ENCODE measurements at regions not wholly inside any gene's neighbourhood (a gene's known extent, or its start where the extent isn't known, plus 50 kb on each side); places are given as distances from the start of the nearest gene placed in this dataset.

- no peak for DNase-seq
Measured at GRCh38 chr2:241943209-241943850, 73.8 kb downstream of the RTP5 start.

GRCh38 chr2:241943961-241944575 lies 74.5 kb downstream of the RTP5 start:
- no peak for DNase-seq

GRCh38 chr2:241944821-241945220 lies 75.3 kb downstream of the RTP5 start:
- DNase-seq, result no peak

DNA sequence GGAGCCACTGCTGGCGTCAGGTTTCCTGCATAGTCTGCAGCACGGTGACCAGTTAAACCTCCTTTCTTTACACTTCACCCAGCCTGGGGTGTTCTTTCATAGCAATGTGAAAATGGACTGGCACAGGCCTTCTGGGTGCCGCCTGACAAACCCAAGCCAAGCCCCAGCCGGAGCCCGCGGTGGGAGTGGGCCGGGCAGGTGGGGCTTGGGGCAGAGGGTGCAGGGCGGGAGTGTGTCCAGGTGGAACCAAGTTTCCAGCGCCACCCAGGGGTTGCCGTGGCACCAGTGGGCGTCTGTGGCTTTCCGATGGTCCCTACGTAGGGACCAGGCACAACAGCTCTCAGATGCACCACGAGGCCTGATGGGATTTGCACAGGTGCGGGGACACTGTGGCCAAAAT lies 75.8 kb downstream of the RTP5 start:
- DNase-seq, result no peak

- DNase-seq, result no peak
Measured at GRCh38 chr2:241945803-241946202, 76.3 kb downstream of the RTP5 start.

GRCh38 chr2:241946306-241947003 lies 76.9 kb downstream of the RTP5 start:
- DNase-seq, result no peak

DNA sequence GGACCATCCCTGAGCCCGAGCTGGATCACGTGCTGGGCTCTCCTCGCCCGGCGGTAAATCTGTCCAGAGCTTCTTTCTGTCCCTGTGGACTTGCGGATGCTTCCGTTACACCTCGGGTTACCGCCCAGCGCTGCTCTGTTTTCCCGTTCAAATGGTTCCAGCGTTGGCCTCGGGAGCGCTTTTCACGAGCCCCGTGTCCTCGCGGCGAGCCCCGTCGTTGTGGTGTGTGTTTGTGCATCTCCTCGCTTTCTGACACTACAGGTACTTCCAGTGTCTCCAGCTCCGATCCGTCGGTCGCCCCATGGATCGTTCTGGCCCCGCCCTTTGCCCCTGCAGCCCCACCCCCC lies 77.4 kb downstream of the RTP5 start:
- DNase-seq, result no peak

DNA sequence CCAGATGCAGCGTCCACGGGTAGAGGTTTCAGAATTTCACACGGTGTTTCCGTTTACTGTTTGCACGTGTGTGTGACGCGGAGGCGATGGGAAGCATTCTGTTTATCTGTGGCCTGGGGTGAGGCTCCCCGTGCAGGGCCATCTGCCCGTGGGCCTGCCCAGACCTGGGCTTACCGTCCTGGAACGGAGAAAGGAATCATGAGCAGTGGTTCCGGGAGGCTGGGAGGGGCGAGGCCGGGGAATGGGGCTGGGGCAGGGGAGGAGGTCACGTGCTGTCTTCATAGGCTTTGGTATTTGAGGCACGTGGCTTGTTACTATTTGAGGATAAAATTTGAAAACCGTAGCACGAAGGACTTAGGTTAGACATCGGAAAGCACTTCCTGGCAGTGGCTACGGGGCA lies 77.9 kb downstream of the RTP5 start:
- DNase-seq, result no peak

DNA sequence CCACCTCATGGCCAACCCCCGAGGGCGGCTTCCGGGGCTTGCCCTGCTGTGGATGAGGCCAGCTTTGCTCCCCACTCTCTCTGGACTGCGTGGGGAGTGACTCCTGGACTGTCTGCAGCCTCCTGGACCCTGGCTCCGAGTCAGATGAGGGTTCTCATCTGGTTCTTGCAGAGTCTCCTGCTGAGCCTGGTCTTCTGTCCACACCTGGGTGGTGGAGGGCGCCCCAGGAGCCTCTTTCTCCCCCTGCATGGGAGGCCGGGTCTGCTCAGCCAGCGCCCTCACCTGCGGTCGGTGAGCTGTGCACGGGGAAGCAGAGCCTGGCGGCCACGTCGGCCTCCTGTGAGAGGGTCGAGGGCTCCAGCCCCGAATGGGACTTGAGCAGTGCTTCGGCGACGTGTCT lies 78.3 kb downstream of the RTP5 start:
- DNase-seq, result no peak

DNA sequence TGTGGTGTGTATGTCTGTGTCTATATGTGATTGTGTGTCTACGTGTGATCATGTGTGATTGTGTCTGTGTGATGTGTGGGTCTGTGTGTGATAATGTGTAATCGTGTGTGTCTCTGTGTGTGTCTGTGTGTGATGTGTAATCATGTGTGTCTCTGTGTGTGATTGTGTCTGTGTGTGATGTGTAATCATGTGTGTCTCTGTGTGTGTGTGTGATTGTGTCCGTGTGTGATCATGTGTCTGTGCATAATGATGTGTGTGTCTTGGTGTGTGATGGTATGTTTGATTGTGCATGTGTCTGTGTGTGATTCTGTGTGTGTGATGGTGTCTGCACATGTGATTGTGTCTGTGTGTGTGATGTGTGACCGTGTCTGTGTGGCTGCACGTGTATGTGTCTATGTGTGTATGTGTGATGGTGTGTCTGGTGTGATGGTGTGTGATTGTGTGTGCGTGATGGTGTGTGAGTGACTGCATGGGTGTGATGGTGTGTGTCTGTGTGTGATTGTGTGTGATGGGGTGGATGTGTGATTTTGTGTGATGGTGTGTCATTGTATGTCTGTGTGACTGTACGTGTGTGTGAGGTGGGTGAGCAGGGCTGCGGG lies 78.9 kb downstream of the RTP5 start:
- no peak for DNase-seq

- no peak for DNase-seq
Measured at GRCh38 chr2:241948901-241949735, 79.6 kb downstream of the RTP5 start.

- no peak for DNase-seq
Measured at GRCh38 chr2:241949736-241950412, 80.3 kb downstream of the RTP5 start.

DNA sequence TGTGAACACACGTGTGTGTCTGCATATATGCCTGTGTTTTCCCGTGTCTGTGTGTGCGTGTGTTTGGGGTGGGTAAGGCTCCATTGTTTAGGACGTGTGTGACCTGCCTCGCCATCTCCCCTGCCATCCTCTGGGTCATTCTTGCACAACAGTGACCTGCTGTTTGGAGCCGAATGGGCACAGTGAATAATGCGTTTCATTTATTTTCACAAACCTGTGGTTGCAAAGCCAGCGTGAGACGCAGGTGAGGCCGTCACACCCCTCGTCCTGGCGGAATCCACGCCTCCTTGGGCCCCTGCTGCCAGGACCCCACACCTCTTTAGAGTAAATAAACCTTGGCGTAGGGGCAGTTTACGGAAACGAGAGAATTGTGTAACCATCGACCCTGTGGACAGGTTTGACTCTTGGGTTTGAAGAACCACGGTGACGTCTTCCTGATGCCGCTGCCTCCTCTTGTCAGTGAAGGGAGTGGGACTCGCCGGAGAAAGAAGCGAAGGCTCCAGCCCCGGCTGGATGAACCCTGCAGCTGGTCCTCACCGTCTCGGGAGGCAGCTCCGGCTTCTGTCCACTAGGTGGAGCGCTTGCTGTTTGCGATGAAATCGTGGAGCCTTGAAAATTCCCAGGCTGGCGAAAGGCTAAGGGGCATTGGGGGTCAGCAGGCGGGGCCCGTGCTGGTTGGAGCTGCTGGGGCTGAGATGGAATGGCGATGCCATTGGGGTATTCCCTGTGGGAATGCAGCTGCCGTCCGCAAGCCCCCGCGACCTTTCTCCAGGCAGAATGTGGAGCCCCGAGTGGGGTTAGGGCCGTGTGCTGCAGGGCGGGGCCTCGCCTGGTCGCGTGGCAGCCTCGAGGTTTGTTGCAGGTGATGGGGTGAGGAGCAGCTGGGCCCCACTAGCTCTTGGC lies 81.1 kb downstream of the RTP5 start:
- peak; percentile 69 for DNase-seq

- no peak for DNase-seq
Measured at GRCh38 chr2:241951316-241951700, 81.8 kb downstream of the RTP5 start.

GRCh38 chr2:241951920-241952319 lies 82.4 kb downstream of the RTP5 start:
- DNase-seq, result no peak

GRCh38 chr2:241952816-241953215 lies 83.3 kb downstream of the RTP5 start:
- no peak for DNase-seq

- no peak for DNase-seq
Measured at GRCh38 chr2:241953324-241953928, 83.9 kb downstream of the RTP5 start.

DNA sequence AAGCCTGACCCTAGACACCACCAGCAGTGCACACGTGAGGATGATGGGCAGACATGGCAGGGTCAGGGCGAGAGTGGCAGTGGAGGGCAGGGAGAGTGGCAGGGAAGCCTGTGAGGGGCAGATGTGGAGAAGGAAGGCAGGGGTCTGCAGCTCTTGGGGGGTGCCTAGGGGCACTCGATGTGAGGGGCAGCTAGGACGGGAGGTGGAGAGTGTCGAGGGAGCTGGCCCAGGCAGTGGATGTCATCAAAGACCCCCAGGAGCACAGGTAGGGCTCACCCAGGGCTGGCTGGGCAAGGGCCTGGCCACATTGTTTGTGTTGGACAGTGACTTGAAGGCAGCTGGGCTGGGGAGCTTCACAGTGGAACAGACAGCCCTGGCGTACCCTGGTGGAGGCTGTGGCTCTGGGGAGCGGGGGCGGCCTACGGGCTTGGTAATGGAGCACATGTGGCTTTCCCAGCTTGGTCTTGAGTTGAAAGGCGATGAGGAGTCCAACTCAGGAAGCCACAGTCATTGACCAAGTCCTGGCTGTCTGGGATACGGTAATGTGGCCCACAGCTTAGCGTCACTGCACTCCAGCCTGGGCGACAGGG lies 87.1 kb downstream of the RTP5 start:
- no peak for DNase-seq

GRCh38 chr2:241957276-241957675 lies 87.7 kb downstream of the RTP5 start:
- no peak for DNase-seq

GRCh38 chr2:241958818-241959545 lies 89.5 kb downstream of the RTP5 start:
- DNase-seq, result no peak

Data from NCI-H1436 (cell line).